PC-3 (cell line): ENCODE measurements at regions not wholly inside any gene's neighbourhood (a gene's known extent, or its start where the extent isn't known, plus 50 kb on each side); places are given as distances from the start of the nearest gene placed in this dataset.

ENCODE experiments used
- ATAC-seq: fragments of 200-7000 bp; cut with Tn5 transposase; 2 replicates; pipeline ENCODE4 v1.9.1; 2020; ENCODE audit warnings: mild to moderate bottlenecking, moderate library complexity
- BruUV-seq: library from RNA; stranded (reverse); fragments of 400-500 nt; replicated peaks from 2 replicates; lab custom pipeline; 2021; lab: Mats Ljungman, UMichigan
- CTCF ChIA-PET: fragments of 300-600 bp; sonication (Branson Sonifier 250); formaldehyde crosslinking; loops from one replicate; lab custom pipeline; 2022; ENCODE audit warnings: antibody characterized with exemption; lab: Charles Lee
- POLR2A ChIA-PET: fragments of 300-600 bp; sonication (Branson Sonifier 250); formaldehyde crosslinking; loops from one replicate; lab custom pipeline; 2022; ENCODE audit warnings: antibody characterized with exemption; ENCODE audit not compliant: unreplicated experiment; lab: Charles Lee
- DNase-seq: peaks from one replicate; pipeline ENCODE4 v3.0.0-alpha.2; 2015
- H2AFZ ChIP-seq: fragments of 300-600 bp; sonication (generic); 2 replicates; pipeline ENCODE4 v1.6.0; 2016; ENCODE audit warnings: antibody characterized with exemption, low read length
- H3F3A ChIP-seq: fragments of 300-600 bp; sonication (generic); one replicate; pipeline ENCODE4 v1.6.0; 2017; ENCODE audit warnings: antibody characterized with exemption, low read length, control low read depth, mild to moderate bottlenecking; ENCODE audit not compliant: unreplicated experiment
- H3K27ac ChIP-seq: fragments of 300-600 bp; sonication (generic); 2 replicates; pipeline ENCODE4 v1.5.1; 2016; ENCODE audit warnings: mild to moderate bottlenecking, low read length
- H3K27me3 ChIP-seq: fragments of 300-600 bp; sonication (generic); 2 replicates; pipeline ENCODE4 v1.6.1; 2016; ENCODE audit warnings: low read length, mixed read lengths
- H3K36me3 ChIP-seq: fragments of 300-600 bp; sonication (generic); 2 replicates; pipeline ENCODE4 v1.6.1; 2016; ENCODE audit warnings: low read depth, mixed run types, low read length, mixed read lengths
- H3K4me1 ChIP-seq: fragments of 300-600 bp; sonication (generic); 2 replicates; pipeline ENCODE4 v1.5.1; 2016; ENCODE audit warnings: low read length; ENCODE audit not compliant: insufficient read depth
- H3K4me2 ChIP-seq: fragments of 300-600 bp; sonication (generic); 2 replicates; pipeline ENCODE4 v1.6.0; 2016; ENCODE audit warnings: low read length
- H3K4me3 ChIP-seq: fragments of 300-600 bp; sonication (generic); 2 replicates; pipeline ENCODE4 v1.5.1; 2016; ENCODE audit warnings: mild to moderate bottlenecking, low read length, mixed read lengths
- H3K79me2 ChIP-seq: fragments of 300-600 bp; sonication (generic); 2 replicates; pipeline ENCODE4 v1.6.1; 2017; ENCODE audit warnings: low read length, mixed read lengths
- H3K9ac ChIP-seq: fragments of 300-600 bp; sonication (generic); 2 replicates; pipeline ENCODE4 v1.6.0; 2016; ENCODE audit warnings: mild to moderate bottlenecking, low read length
- H3K9me2 ChIP-seq: fragments of 300-600 bp; sonication (generic); replicated peaks from 2 replicates; pipeline ENCODE4 v1.6.1; 2016; ENCODE audit warnings: mixed run types, low read length, mixed read lengths
- H3K9me3 ChIP-seq: fragments of 300-600 bp; sonication (generic); 2 replicates; pipeline ENCODE4 v1.6.1; 2016; ENCODE audit warnings: low read length, mixed read lengths
- H4K20me1 ChIP-seq: fragments of 300-600 bp; sonication (generic); 2 replicates; pipeline ENCODE4 v1.6.1; 2016; ENCODE audit warnings: low read length, mixed read lengths
- EZH2 ChIP-seq: fragments of 300-600 bp; sonication (generic); IDR thresholded peaks from one replicate; pipeline ENCODE4 v1.6.1; 2017; ENCODE audit warnings: antibody characterized with exemption, mild to moderate bottlenecking, low read length; ENCODE audit not compliant: unreplicated experiment
- EZH2phosphoT487 ChIP-seq: fragments of 300-600 bp; sonication (generic); IDR thresholded peaks from 2 replicates; pipeline ENCODE4 v1.6.1; 2018; ENCODE audit warnings: mild to moderate bottlenecking, antibody characterized with exemption, low read length, borderline replicate concordance
- intact Hi-C: fragments of 100-400 bp; cut with micrococcal nuclease; formaldehyde crosslinking; loops from 2 replicates; pipeline ENCODE4 v1.9.0; 2023
- TF ChIP-seq, protein P1 (sequence below): fragments of 300-600 bp; sonication (generic); conservative IDR thresholded peaks from 2 replicates; pipeline ENCODE4 v1.5.1; 2017; ENCODE audit warnings: antibody characterized with exemption, low read depth, mild to moderate bottlenecking, low read length

DNA sequence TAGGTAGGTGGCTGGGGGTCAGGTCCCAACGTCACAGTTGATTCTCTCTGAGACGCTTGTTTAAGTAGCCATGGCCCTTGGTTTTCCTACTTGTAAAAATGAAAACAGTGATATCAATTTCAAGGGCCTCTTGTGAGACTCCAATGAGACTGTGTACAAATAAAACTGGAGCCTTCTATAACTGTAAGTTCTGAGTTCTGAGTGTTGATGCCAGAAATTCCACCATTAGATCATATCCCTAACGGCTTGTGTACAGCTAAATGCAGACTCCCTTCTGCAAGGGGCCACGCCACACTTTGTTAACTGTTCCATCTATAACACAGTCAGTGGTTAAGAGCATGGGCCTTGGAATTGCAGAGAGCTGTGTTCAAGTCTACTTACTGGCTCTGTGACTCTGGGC is 267.3 kb downstream of the TLE3 start:
- Histone ChIP-seq H3K36me3 (no peaks in the 10 kb centered on the region), H2AFZ (no peak overlapping the region), H3K4me1 (no peaks in the 10 kb centered on the region), H3K4me2 (no peak overlapping the region), H3K27me3 (peaks cover 43% of the 10 kb centered on the region), H3K79me2 (no peaks in the 10 kb centered on the region), H3K9me2 (no peaks in the 10 kb centered on the region), H3K27ac (no peak overlapping the region), H3K9ac (no peak overlapping the region), H3F3A (no peaks in the 10 kb centered on the region), H3K4me3 (no peak overlapping the region), H4K20me1 (no peaks in the 10 kb centered on the region), H3K9me3 (no peaks in the 10 kb centered on the region)
- BruUV-seq = no TSS peak
- TF ChIP-seq, protein P1, sequence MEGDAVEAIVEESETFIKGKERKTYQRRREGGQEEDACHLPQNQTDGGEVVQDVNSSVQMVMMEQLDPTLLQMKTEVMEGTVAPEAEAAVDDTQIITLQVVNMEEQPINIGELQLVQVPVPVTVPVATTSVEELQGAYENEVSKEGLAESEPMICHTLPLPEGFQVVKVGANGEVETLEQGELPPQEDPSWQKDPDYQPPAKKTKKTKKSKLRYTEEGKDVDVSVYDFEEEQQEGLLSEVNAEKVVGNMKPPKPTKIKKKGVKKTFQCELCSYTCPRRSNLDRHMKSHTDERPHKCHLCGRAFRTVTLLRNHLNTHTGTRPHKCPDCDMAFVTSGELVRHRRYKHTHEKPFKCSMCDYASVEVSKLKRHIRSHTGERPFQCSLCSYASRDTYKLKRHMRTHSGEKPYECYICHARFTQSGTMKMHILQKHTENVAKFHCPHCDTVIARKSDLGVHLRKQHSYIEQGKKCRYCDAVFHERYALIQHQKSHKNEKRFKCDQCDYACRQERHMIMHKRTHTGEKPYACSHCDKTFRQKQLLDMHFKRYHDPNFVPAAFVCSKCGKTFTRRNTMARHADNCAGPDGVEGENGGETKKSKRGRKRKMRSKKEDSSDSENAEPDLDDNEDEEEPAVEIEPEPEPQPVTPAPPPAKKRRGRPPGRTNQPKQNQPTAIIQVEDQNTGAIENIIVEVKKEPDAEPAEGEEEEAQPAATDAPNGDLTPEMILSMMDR = no peak
- TF ChIP-seq EZH2phosphoT487 = no peak
- no peak for TF ChIP-seq EZH2
- POLR2A ChIA-PET = no interaction called here
- intact Hi-C loops = no loop called here
- DNase-seq (no peak), ATAC-seq (no peak)
- CTCF ChIA-PET = no interaction called here

DNA sequence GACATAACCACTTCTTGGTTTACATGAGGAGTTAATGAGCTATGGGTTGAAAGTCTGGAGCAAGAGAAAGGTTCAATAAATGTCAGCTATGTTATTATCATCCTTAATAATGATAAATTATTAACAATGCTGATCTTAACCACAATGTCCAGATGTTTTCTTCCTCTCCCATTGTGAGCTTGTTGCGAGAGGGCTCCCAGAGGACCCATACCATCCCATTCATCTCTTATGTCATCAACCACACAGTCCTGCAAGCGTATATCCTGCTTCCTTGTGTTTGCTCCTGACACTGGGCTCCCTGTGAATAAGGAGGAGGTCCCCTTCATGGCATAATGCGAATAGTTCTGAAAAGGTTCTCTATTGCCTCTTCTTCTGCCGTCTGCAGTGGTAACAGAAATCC is 266.8 kb downstream of the TLE3 start:
- TF ChIP-seq EZH2phosphoT487 = no peak
- TF ChIP-seq EZH2 = no peak
- TF ChIP-seq, protein P1 = no peak
- DNase-seq (no peak), ATAC-seq (no peak)
- Histone ChIP-seq H3K9me2 (no peaks in the 10 kb centered on the region), H3K9me3 (no peaks in the 10 kb centered on the region), H3K27ac (no peak overlapping the region), H3F3A (no peaks in the 10 kb centered on the region), H3K9ac (no peak overlapping the region), H3K4me3 (no peak overlapping the region), H3K4me1 (no peaks in the 10 kb centered on the region), H3K79me2 (no peaks in the 10 kb centered on the region), H3K36me3 (no peaks in the 10 kb centered on the region), H4K20me1 (no peaks in the 10 kb centered on the region), H3K4me2 (no peak overlapping the region), H3K27me3 (peaks cover 47% of the 10 kb centered on the region), H2AFZ (no peak overlapping the region)
- no TSS peak for BruUV-seq
- POLR2A ChIA-PET = no interaction called here
- intact Hi-C loops = no loop called here
- CTCF ChIA-PET = no interaction called here

GRCh38 chr15:69834267-69834666 is 263.4 kb downstream of the TLE3 start:
- Histone ChIP-seq H3K27ac (no peak overlapping the region), H3K9ac (no peak overlapping the region), H3K4me1 (no peaks in the 10 kb centered on the region), H3K27me3 (peaks cover 51% of the 10 kb centered on the region), H3K9me2 (no peaks in the 10 kb centered on the region), H3K79me2 (no peaks in the 10 kb centered on the region), H3F3A (no peaks in the 10 kb centered on the region), H3K4me3 (no peak overlapping the region), H4K20me1 (no peaks in the 10 kb centered on the region), H3K9me3 (no peaks in the 10 kb centered on the region), H3K4me2 (no peak overlapping the region), H3K36me3 (no peaks in the 10 kb centered on the region), H2AFZ (no peak overlapping the region)
- intact Hi-C loops = no loop called here
- TF ChIP-seq, protein P1 = no peak
- TF ChIP-seq EZH2 (no peak), EZH2phosphoT487 (no peak)
- CTCF ChIA-PET = no interaction called here
- POLR2A ChIA-PET = no interaction called here
- BruUV-seq = no TSS peak
- DNase-seq = no peak
- no peak for ATAC-seq
